OCI-LY3 (cell line): ENCODE measurements at regions not wholly inside any gene's neighbourhood (a gene's known extent, or its start where the extent isn't known, plus 50 kb on each side); places are given as distances from the start of the nearest gene placed in this dataset.
"Not testable (repeated sequence)": the region's sequence is repeated elsewhere in the genome, so short reads cannot be mapped to it uniquely, and the experiment has no call there.

Experiments
- H2AFZ ChIP-seq: fragments of 200-600, 300-600 bp; shearing (Covaris generic); 2 replicates; pipeline ENCODE4 v1.6.0; 2014; ENCODE audit warnings: antibody characterized with exemption, low read depth, low read length
- H3K27ac ChIP-seq: fragments of 200-600, 300-600 bp; sonication (generic); 2 replicates; pipeline ENCODE4 v1.5.1; 2014; ENCODE audit warnings: mild to moderate bottlenecking, low read length, moderate library complexity, mixed read lengths
- H3K27me3 ChIP-seq: fragments of 200-600, 300-600 bp; sonication (generic); 2 replicates; pipeline ENCODE4 v1.6.1; 2014; ENCODE audit warnings: low read depth, low read length, mixed read lengths
- H3K36me3 ChIP-seq: fragments of 200-600, 300-600 bp; sonication (generic); replicated peaks from 2 replicates; pipeline ENCODE3; 2014; ENCODE audit warnings: low read depth, low read length, mixed read lengths
- H3K4me1 ChIP-seq: fragments of 300-600, 200-600 bp; sonication (generic); 2 replicates; pipeline ENCODE4 v1.6.1; 2014; ENCODE audit warnings: low read length, mixed read lengths
- H3K4me2 ChIP-seq: fragments of 200-600, 300-600 bp; sonication (generic); 2 replicates; pipeline ENCODE4 v1.6.1; 2014; ENCODE audit warnings: low read length, mixed read lengths
- H3K4me3 ChIP-seq: fragments of 300-600, 200-600 bp; sonication (generic); 2 replicates; pipeline ENCODE4 v1.5.1; 2014; ENCODE audit warnings: antibody characterized with exemption, mild to moderate bottlenecking, low read length, moderate library complexity
- H3K79me2 ChIP-seq: fragments of 300-600, 200-600 bp; shearing (Covaris generic); 2 replicates; pipeline ENCODE4 v1.6.1; 2014; ENCODE audit warnings: mild to moderate bottlenecking, low read length, mixed read lengths
- H3K9ac ChIP-seq: fragments of 300-600, 200-600 bp; shearing (Covaris generic); 2 replicates; pipeline ENCODE4 v1.6.0; 2014; ENCODE audit warnings: mild to moderate bottlenecking, low read length, moderate library complexity
- H3K9me3 ChIP-seq: fragments of 200-600, 300-600 bp; shearing (Covaris generic); 2 replicates; pipeline ENCODE4 v1.6.1; 2014; ENCODE audit warnings: low read length, mixed read lengths; ENCODE audit not compliant: insufficient read depth
- H4K20me1 ChIP-seq: fragments of 200-600, 300-600 bp; sonication (generic); 2 replicates; pipeline ENCODE4 v1.6.1; 2016; ENCODE audit warnings: low read length, mixed read lengths; ENCODE audit not compliant: insufficient read depth
- EZH2phosphoT487 ChIP-seq: fragments of 200-600 bp; shearing (Covaris generic); IDR thresholded peaks from 2 replicates; pipeline ENCODE4 v1.6.1; 2018; ENCODE audit warnings: antibody characterized with exemption, mixed run types, low read depth
- TF ChIP-seq, protein P1 (sequence below): fragments of 200-600, 300-600 bp; sonication (generic); IDR thresholded peaks from 2 replicates; pipeline ENCODE4 v1.5.1; 2014; ENCODE audit warnings: antibody characterized with exemption, low read length, low read depth

DNA sequence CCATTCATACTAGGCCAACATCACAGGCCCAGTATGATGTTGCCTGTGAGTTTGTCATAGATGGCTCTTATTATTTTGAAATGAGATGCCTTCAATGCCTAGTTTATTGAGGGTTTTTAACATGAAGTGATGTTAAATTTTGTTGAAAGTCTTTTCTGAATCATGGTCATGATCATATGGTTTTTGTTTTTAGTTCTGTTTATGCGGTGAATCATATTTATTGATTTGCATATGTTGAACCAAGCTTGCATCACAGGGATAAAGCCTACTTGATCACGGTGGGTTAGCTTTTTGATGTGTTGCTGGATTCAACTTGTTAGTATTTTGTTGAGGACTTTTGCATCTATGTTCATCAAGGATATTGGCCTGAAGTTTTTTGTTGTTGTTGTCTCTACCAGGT is 195.8 kb upstream of the FN1 start:
- Histone ChIP-seq H3K4me1 (no peaks in the 10 kb centered on the region), H3K27ac (no peak overlapping the region), H3K79me2 (no peaks in the 10 kb centered on the region), H3K9ac (no peak overlapping the region), H3K4me2 (no peak overlapping the region), H3K27me3 (no peaks in the 10 kb centered on the region), H3K4me3 (no peak overlapping the region), H3K9me3 (no peaks in the 10 kb centered on the region), H4K20me1 (no peaks in the 10 kb centered on the region), H2AFZ (no peak overlapping the region), H3K36me3 (no peaks in the 10 kb centered on the region)
- TF ChIP-seq EZH2phosphoT487: no peak
- TF ChIP-seq, protein P1, sequence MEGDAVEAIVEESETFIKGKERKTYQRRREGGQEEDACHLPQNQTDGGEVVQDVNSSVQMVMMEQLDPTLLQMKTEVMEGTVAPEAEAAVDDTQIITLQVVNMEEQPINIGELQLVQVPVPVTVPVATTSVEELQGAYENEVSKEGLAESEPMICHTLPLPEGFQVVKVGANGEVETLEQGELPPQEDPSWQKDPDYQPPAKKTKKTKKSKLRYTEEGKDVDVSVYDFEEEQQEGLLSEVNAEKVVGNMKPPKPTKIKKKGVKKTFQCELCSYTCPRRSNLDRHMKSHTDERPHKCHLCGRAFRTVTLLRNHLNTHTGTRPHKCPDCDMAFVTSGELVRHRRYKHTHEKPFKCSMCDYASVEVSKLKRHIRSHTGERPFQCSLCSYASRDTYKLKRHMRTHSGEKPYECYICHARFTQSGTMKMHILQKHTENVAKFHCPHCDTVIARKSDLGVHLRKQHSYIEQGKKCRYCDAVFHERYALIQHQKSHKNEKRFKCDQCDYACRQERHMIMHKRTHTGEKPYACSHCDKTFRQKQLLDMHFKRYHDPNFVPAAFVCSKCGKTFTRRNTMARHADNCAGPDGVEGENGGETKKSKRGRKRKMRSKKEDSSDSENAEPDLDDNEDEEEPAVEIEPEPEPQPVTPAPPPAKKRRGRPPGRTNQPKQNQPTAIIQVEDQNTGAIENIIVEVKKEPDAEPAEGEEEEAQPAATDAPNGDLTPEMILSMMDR: no peak

DNA sequence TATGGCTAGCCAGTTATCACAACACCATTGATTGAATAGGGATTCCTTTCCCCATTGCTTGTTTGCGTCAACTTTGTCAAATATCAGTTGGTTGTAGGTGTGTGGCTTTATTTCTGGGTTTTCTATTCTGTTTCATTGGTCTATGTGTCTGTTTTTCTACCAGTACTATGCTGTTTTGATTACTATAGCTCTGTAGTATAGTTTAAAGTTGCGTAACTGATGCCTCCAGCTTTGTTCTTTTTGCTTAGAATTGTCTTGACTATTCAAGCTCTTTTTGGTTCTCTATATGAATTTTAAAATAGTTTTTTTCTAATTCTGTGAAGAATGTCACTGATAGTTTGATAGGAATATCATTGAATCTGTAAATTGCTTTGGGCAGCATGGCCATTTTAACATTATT is 194.9 kb upstream of the FN1 start:
- H3K4me3 ChIP-seq, H3K27me3 ChIP-seq, H3K79me2 ChIP-seq, H3K27ac ChIP-seq, H4K20me1 ChIP-seq, H3K4me1 ChIP-seq, H2AFZ ChIP-seq, H3K36me3 ChIP-seq, H3K4me2 ChIP-seq, H3K9ac ChIP-seq, H3K9me3 ChIP-seq: not testable (repeated sequence)

DNA sequence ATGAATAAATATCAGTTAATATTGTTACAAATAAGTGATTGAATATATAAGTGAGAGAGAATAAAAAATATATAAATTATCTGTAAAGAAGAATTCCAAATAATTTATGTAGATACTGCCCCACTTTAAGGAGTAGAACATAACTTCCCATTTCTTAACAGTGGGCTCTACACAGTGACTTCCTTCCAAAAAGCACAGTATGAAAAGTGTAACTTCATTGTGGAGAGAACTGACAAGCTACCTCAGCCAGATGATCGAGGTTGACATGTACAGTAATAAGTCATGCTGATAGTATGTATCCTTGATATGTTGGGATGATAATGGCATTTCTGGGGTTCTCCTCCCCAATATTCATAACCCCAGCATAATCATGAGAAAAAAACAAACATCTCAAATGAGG is 191.9 kb upstream of the FN1 start:
- TF ChIP-seq, protein P1: no peak
- no peak for TF ChIP-seq EZH2phosphoT487

DNA sequence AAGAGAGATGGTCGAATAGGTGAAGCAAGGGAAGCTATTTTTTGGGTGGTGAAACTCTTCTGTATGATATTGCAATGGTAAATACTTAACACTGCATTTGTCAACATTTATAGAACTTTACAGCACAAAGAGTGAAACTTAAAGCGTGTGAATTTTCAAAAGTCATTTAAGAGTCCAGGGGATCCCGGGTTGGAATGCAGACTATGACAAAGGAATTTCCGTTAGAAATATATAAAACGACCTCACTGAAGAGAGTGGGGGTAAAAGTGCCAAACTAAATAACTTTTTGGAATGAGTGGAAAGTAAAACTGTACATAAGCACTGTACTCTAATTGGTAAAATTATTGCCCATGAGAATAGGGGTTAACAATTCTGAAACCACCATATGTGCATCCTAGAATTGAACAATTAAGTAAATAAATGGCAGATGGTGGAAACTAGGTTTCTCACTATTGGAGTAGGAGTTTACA is 191.0 kb upstream of the FN1 start:
- H3K27ac ChIP-seq: no peak overlapping the region
- no peaks in the 10 kb centered on the region for H3K9me3 ChIP-seq

More for the DNA sequence above, 191.9 kb upstream of the FN1 start:
- H3K4me3 ChIP-seq: no peak overlapping the region
- H3K27ac ChIP-seq: no peak overlapping the region
- no peak overlapping the region for H3K9ac ChIP-seq
- H2AFZ ChIP-seq: no peak overlapping the region
- no peaks in the 10 kb centered on the region for H3K9me3 ChIP-seq
- no peaks in the 10 kb centered on the region for H3K27me3 ChIP-seq
- no peak overlapping the region for H3K4me2 ChIP-seq
- H3K79me2 ChIP-seq: no peaks in the 10 kb centered on the region
- no peaks in the 10 kb centered on the region for H4K20me1 ChIP-seq
- H3K36me3 ChIP-seq: no peaks in the 10 kb centered on the region
- no peaks in the 10 kb centered on the region for H3K4me1 ChIP-seq

More for the DNA sequence above, 191.0 kb upstream of the FN1 start:
- H3K4me2 ChIP-seq: no peak overlapping the region
- H3K36me3 ChIP-seq: no peaks in the 10 kb centered on the region
- H3K79me2 ChIP-seq: no peaks in the 10 kb centered on the region
- H3K27me3 ChIP-seq: no peaks in the 10 kb centered on the region
- no peak overlapping the region for H3K4me3 ChIP-seq
- TF ChIP-seq, protein P1: no peak
- no peak for TF ChIP-seq EZH2phosphoT487
- no peaks in the 10 kb centered on the region for H4K20me1 ChIP-seq
- no peak overlapping the region for H3K9ac ChIP-seq
- H2AFZ ChIP-seq: no peak overlapping the region
- H3K4me1 ChIP-seq: no peaks in the 10 kb centered on the region
